B cell (primary cell): ENCODE measurements at regions not wholly inside any gene's neighbourhood (a gene's known extent, or its start where the extent isn't known, plus 50 kb on each side); places are given as distances from the start of the nearest gene placed in this dataset.

Experiments used
- EZH2 ChIP-seq: IDR thresholded peaks from 2 replicates; pipeline ENCODE4 v1.6.1; 2012; ENCODE audit warnings: borderline replicate concordance, low read depth, mild to moderate bottlenecking, moderate library complexity, low read length; ENCODE audit not compliant: insufficient read depth, poor library complexity, severe bottlenecking
- TF ChIP-seq, protein P1 (sequence below): fragments of 200-600 bp; IDR thresholded peaks from one replicate; pipeline ENCODE4 v1.8.0; 2022; ENCODE audit warnings: antibody characterized with exemption, mild to moderate bottlenecking

DNA sequence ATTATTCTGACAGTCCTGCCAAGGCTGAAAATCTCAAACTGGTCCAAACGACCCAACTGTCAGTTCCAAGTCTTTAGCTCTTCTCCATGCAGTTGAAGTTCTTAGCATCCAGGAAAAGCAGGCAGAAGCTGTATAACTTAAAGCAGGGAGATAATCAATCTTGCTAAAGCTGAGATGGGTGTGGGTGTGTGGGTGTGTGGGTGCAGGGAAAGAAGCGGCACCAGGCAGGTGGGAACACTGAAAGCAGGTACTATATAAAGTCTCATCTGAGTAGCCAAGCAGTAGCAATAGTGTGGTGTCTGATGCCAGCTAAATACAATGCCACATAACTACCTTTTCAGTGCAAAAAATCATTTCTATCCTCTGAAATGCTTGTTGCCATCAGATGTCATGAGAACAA, 69.7 kb upstream of the EGFL6 start:
- TF ChIP-seq, protein P1, sequence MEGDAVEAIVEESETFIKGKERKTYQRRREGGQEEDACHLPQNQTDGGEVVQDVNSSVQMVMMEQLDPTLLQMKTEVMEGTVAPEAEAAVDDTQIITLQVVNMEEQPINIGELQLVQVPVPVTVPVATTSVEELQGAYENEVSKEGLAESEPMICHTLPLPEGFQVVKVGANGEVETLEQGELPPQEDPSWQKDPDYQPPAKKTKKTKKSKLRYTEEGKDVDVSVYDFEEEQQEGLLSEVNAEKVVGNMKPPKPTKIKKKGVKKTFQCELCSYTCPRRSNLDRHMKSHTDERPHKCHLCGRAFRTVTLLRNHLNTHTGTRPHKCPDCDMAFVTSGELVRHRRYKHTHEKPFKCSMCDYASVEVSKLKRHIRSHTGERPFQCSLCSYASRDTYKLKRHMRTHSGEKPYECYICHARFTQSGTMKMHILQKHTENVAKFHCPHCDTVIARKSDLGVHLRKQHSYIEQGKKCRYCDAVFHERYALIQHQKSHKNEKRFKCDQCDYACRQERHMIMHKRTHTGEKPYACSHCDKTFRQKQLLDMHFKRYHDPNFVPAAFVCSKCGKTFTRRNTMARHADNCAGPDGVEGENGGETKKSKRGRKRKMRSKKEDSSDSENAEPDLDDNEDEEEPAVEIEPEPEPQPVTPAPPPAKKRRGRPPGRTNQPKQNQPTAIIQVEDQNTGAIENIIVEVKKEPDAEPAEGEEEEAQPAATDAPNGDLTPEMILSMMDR, result no peak
- TF ChIP-seq EZH2, result no peak
